ENCODE measurements at regions not wholly inside any gene's neighbourhood (a gene's known extent, or its start where the extent isn't known, plus 50 kb on each side); places are given as distances from the start of the nearest gene placed in this dataset.

DNA sequence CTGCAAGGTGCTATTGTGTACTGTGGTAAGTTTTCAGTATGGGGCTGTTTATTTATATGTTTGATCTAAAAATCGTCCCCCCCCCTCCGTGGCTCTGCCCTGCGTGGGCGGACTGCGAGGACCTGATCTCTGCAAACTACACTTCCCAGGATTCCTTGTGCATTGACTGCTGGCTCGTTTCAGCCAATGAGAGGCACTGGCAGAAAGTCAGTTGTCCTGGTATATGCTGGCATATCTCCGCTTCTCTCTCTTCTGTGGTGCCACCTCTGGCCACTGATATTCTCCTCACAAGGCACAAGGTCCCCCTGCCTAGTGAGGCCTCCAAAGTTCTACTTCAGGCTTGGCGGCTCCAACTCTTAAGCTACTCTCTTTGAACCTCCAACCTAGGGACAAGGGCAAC is 168.8 kb upstream of the ZFP42 start (continued):
- TF ChIP-seq, protein P1, sequence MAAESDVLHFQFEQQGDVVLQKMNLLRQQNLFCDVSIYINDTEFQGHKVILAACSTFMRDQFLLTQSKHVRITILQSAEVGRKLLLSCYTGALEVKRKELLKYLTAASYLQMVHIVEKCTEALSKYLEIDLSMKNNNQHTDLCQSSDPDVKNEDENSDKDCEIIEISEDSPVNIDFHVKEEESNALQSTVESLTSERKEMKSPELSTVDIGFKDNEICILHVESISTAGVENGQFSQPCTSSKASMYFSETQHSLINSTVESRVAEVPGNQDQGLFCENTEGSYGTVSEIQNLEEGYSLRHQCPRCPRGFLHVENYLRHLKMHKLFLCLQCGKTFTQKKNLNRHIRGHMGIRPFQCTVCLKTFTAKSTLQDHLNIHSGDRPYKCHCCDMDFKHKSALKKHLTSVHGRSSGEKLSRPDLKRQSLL (tag by site-specific recombination; IDR thresholded peaks at IDR 0.05), result no peak
- TF ChIP-seq ZNF660 (tag by site-specific recombination; IDR thresholded peaks at IDR 0.05), result no peak

DNA sequence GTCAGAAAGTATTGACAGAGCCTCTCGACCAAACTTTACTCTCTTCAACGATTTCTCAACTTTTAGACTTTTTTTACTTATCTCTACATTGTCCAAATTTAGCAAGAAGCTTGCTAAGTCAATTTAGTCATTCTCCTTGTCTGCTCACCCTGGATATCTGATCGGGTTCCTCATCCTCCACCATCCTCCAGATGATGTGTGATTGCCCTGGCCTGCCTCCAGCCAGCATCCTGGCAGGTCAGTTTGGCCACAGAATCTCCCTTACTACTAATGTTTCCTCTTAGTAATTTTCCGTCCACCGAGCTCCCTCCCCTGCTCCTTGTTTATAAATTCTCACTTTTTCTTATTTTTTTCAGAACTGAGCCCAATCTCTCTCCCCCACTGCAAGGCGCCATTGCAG is 167.9 kb upstream of the ZFP42 start:
- TF ChIP-seq ZNF335 (tag by site-specific recombination; conservative IDR thresholded peaks at IDR 0.05) (no peak), ZNF660 (tag by site-specific recombination; IDR thresholded peaks at IDR 0.05) (no peak), GLI4 (tag by site-specific recombination; IDR thresholded peaks at IDR 0.05) (no peak), HOXA7 (CRISPR knock-in tag; IDR thresholded peaks at IDR 0.05; ENCODE audit: borderline replicate concordance) (no peak), BCL11B (tag by site-specific recombination; IDR thresholded peaks at IDR 0.05; ENCODE audit: low read depth) (no peak), EGR2 (tag by site-specific recombination; IDR thresholded peaks at IDR 0.05; ENCODE audit: low read depth) (no peak), SALL2 (tag by site-specific recombination; IDR thresholded peaks at IDR 0.05; ENCODE audit: borderline replicate concordance) (no peak), YY1 (tag by site-specific recombination; IDR thresholded peaks at IDR 0.05) (no peak), ZFP69B (tag by site-specific recombination; IDR thresholded peaks at IDR 0.05) (no peak)
- TF ChIP-seq, protein P2, sequence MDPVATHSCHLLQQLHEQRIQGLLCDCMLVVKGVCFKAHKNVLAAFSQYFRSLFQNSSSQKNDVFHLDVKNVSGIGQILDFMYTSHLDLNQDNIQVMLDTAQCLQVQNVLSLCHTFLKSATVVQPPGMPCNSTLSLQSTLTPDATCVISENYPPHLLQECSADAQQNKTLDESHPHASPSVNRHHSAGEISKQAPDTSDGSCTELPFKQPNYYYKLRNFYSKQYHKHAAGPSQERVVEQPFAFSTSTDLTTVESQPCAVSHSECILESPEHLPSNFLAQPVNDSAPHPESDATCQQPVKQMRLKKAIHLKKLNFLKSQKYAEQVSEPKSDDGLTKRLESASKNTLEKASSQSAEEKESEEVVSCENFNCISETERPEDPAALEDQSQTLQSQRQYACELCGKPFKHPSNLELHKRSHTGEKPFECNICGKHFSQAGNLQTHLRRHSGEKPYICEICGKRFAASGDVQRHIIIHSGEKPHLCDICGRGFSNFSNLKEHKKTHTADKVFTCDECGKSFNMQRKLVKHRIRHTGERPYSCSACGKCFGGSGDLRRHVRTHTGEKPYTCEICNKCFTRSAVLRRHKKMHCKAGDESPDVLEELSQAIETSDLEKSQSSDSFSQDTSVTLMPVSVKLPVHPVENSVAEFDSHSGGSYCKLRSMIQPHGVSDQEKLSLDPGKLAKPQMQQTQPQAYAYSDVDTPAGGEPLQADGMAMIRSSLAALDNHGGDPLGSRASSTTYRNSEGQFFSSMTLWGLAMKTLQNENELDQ (tag by site-specific recombination; IDR thresholded peaks at IDR 0.05; ENCODE audit: low read depth), result no peak
- TF ChIP-seq, protein P3, sequence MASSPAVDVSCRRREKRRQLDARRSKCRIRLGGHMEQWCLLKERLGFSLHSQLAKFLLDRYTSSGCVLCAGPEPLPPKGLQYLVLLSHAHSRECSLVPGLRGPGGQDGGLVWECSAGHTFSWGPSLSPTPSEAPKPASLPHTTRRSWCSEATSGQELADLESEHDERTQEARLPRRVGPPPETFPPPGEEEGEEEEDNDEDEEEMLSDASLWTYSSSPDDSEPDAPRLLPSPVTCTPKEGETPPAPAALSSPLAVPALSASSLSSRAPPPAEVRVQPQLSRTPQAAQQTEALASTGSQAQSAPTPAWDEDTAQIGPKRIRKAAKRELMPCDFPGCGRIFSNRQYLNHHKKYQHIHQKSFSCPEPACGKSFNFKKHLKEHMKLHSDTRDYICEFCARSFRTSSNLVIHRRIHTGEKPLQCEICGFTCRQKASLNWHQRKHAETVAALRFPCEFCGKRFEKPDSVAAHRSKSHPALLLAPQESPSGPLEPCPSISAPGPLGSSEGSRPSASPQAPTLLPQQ (tag by site-specific recombination; IDR thresholded peaks at IDR 0.05), result no peak
- TF ChIP-seq, protein P4, sequence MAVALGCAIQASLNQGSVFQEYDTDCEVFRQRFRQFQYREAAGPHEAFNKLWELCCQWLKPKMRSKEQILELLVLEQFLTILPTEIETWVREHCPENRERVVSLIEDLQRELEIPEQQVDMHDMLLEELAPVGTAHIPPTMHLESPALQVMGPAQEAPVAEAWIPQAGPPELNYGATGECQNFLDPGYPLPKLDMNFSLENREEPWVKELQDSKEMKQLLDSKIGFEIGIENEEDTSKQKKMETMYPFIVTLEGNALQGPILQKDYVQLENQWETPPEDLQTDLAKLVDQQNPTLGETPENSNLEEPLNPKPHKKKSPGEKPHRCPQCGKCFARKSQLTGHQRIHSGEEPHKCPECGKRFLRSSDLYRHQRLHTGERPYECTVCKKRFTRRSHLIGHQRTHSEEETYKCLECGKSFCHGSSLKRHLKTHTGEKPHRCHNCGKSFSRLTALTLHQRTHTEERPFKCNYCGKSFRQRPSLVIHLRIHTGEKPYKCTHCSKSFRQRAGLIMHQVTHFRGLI (tag by site-specific recombination; IDR thresholded peaks at IDR 0.05), result no peak
- TF ChIP-seq, protein P5, sequence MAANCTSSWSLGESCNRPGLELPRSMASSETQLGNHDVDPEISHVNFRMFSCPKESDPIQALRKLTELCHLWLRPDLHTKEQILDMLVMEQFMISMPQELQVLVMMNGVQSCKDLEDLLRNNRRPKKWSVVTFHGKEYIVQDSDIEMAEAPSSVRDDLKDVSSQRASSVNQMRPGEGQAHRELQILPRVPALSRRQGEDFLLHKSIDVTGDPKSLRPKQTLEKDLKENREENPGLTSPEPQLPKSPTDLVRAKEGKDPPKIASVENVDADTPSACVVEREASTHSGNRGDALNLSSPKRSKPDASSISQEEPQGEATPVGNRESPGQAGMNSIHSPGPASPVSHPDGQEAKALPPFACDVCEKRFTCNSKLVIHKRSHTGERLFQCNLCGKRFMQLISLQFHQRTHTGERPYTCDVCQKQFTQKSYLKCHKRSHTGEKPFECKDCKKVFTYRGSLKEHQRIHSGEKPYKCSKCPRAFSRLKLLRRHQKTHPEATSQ (tag by site-specific recombination; IDR thresholded peaks at IDR 0.05), result no peak
- TF ChIP-seq, protein P6, sequence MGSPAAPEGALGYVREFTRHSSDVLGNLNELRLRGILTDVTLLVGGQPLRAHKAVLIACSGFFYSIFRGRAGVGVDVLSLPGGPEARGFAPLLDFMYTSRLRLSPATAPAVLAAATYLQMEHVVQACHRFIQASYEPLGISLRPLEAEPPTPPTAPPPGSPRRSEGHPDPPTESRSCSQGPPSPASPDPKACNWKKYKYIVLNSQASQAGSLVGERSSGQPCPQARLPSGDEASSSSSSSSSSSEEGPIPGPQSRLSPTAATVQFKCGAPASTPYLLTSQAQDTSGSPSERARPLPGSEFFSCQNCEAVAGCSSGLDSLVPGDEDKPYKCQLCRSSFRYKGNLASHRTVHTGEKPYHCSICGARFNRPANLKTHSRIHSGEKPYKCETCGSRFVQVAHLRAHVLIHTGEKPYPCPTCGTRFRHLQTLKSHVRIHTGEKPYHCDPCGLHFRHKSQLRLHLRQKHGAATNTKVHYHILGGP (tag by site-specific recombination; IDR thresholded peaks at IDR 0.05), result no peak
- TF ChIP-seq, protein P7, sequence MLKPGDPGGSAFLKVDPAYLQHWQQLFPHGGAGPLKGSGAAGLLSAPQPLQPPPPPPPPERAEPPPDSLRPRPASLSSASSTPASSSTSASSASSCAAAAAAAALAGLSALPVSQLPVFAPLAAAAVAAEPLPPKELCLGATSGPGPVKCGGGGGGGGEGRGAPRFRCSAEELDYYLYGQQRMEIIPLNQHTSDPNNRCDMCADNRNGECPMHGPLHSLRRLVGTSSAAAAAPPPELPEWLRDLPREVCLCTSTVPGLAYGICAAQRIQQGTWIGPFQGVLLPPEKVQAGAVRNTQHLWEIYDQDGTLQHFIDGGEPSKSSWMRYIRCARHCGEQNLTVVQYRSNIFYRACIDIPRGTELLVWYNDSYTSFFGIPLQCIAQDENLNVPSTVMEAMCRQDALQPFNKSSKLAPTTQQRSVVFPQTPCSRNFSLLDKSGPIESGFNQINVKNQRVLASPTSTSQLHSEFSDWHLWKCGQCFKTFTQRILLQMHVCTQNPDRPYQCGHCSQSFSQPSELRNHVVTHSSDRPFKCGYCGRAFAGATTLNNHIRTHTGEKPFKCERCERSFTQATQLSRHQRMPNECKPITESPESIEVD (tag by site-specific recombination; IDR thresholded peaks at IDR 0.05), result no peak
- Histone ChIP-seq H3K27ac (ENCODE audit: extremely low read depth, low read depth, low read length) (no peak overlapping the region), H3K9me3 (ENCODE audit: control insufficient read depth, insufficient read depth, low read depth, low read length) (no peaks in the 10 kb centered on the region), H3K36me3 (ENCODE audit: control insufficient read depth in 2 of 2, insufficient read depth in 1 of 2, low read length in 2 of 2) (no peaks in the 10 kb centered on the region), H3K4me3 (ENCODE audit: low read depth, low read length) (no peak overlapping the region), H3K4me1 (ENCODE audit: control insufficient read depth, insufficient read depth, low read length) (no peaks in the 10 kb centered on the region)
- CTCF ChIA-PET, result no interaction called here
- POLR2A ChIA-PET, result no interaction called here

Data from HEK293 (cell line).